Panc1 (cell line): ENCODE measurements at regions not wholly inside any gene's neighbourhood (a gene's known extent, or its start where the extent isn't known, plus 50 kb on each side); places are given as distances from the start of the nearest gene placed in this dataset.

ENCODE experiments used
- ATAC-seq: fragments of 200-7000 bp; cut with Tn5 transposase; 2 replicates; pipeline ENCODE4 v1.9.1; 2020; ENCODE audit warnings: mild to moderate bottlenecking, moderate library complexity
- BruUV-seq: library from RNA; stranded (reverse); fragments of 400-500 nt; replicated peaks from 2 replicates; lab custom pipeline; 2021; lab: Mats Ljungman, UMichigan
- CTCF ChIA-PET: fragments of 300-600 bp; sonication (Branson Sonifier 250); formaldehyde crosslinking; loops from one replicate; lab custom pipeline; 2022; ENCODE audit warnings: antibody characterized with exemption; lab: Charles Lee
- POLR2A ChIA-PET: fragments of 300-600 bp; sonication (Branson Sonifier 250); formaldehyde crosslinking; loops from one replicate; lab custom pipeline; 2022; ENCODE audit warnings: antibody characterized with exemption; lab: Charles Lee
- DNase-seq: peaks from one replicate; pipeline ENCODE4 v3.0.0-alpha.2; 2010; ENCODE audit warnings: low read depth, low spot score
- H3K27ac ChIP-seq: 2 replicates; pipeline ENCODE4 v1.5.1; 2011; ENCODE audit warnings: mild to moderate bottlenecking, low read length, inconsistent platforms
- H3K27me3 ChIP-seq: fragments of 200-500 bp; sonication (Bioruptor generic); 2 replicates; pipeline ENCODE4 v1.6.0; 2014; ENCODE audit warnings: low read length, inconsistent platforms; ENCODE audit not compliant: control insufficient read depth, insufficient read depth
- H3K36me3 ChIP-seq: fragments of 200-500 bp; sonication (Bioruptor generic); 2 replicates; pipeline ENCODE4 v1.5.1; 2014; ENCODE audit warnings: inconsistent platforms, mild to moderate bottlenecking, low read length, moderate library complexity; ENCODE audit not compliant: control insufficient read depth, insufficient read depth
- H3K4me1 ChIP-seq: 2 replicates; pipeline ENCODE4 v1.5.1; 2011; ENCODE audit warnings: inconsistent platforms, mild to moderate bottlenecking, low read length, moderate library complexity; ENCODE audit not compliant: control insufficient read depth, insufficient read depth
- H3K4me3 ChIP-seq, 2 experiments: 2 replicates each; pipeline ENCODE4 v1.5.1; 2011 to 2012; ENCODE audit warnings: low read depth in 2 of 2, low read length in 2 of 2, mild to moderate bottlenecking in 2 of 2, inconsistent platforms in 1 of 2, moderate library complexity in 1 of 2
- H3K9me3 ChIP-seq: fragments of 200-500 bp; sonication (Bioruptor generic); 2 replicates; pipeline ENCODE4 v1.5.1; 2014; ENCODE audit warnings: low read depth, mild to moderate bottlenecking, inconsistent platforms, low read length, moderate library complexity; ENCODE audit not compliant: control insufficient read depth, insufficient read depth
- POLR2AphosphoS5 ChIP-seq: IDR thresholded peaks from 2 replicates; pipeline ENCODE4 v1.6.1; 2012; ENCODE audit warnings: mild to moderate bottlenecking, low read depth, low read length, moderate library complexity
- SIN3A ChIP-seq: IDR thresholded peaks from 2 replicates; pipeline ENCODE4 v1.6.1; 2012; ENCODE audit warnings: low read depth, mild to moderate bottlenecking, low read length, moderate library complexity, borderline replicate concordance; ENCODE audit not compliant: insufficient read depth
- TCF7L2 ChIP-seq: IDR thresholded peaks from 2 replicates; pipeline ENCODE4 v1.6.1; 2011; ENCODE audit warnings: mild to moderate bottlenecking, low read depth, low read length, inconsistent platforms
- in situ Hi-C: cut with HindIII; loops from 2 replicates; pipeline ENCODE4 v1.10.0; 2016; ENCODE audit warnings: low sequenced_read_pairs, low pct_unique_long_range_greater_than_20kb
- intact Hi-C: fragments of 100-400 bp; cut with micrococcal nuclease; formaldehyde crosslinking; loops from one replicate; pipeline ENCODE4 v1.10.0; 2022; ENCODE audit not compliant: unreplicated experiment
- TF ChIP-seq, protein P1 (sequence below): fragments of 450-650 bp; IDR thresholded peaks from 2 replicates; pipeline ENCODE4 v1.5.1; 2017; ENCODE audit warnings: mild to moderate bottlenecking
- TF ChIP-seq, protein P2 (sequence below), 2 experiments: IDR thresholded peaks; 2 replicates each; pipeline ENCODE4 v1.6.1; 2011 to 2012; ENCODE audit warnings: low read depth in 2 of 2, control low read depth in 1 of 2, low read length in 1 of 2, mild to moderate bottlenecking in 1 of 2, moderate library complexity in 1 of 2; ENCODE audit not compliant: insufficient read depth in 1 of 2

DNA sequence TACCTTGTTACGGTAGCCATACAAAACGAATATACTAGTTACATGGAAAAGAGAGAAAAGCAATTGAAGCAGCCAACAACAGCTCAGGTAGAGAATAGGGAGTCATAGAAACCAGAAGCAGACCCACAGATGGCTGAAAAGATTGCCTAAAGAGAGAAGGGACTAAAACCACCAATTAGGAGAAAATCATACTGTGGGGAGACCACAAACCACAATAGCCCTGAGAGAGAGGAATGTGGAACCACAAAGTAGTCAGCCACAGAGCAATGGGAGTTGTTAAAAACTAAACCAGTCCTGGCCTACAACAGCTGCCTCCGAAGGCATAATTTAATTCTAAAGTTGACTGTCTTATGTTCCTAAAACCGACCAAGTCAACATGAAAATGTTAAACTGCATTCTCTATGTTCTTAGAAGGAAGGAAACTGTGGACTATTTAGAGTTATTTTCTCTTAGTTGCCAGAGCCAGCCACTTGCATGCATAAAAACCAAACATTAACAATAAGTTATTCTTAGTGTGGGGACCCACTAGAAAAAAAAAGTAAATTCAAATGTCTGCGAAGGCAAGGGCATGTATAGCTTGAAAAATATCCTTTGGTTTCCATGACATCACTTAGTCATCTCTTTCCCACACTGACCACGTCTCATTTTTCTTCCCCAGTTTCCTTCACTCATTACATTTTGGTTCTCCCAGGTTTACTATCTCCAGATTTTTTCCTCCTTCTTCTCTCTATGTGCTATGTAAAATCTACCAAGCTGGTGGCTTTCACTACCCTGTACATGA lies 398.1 kb downstream of the NOVA1 start:
- ChIA-PET CTCF (no interaction called here), POLR2A (no interaction called here)
- Histone ChIP-seq H3K9me3 (no peaks in the 10 kb centered on the region), H3K27me3 (no peaks in the 10 kb centered on the region), H3K27ac (no peak overlapping the region), H3K4me3 (no peak overlapping the region), H3K4me1 (no peaks in the 10 kb centered on the region), H3K36me3 (no peaks in the 10 kb centered on the region)
- TF ChIP-seq, protein P1, sequence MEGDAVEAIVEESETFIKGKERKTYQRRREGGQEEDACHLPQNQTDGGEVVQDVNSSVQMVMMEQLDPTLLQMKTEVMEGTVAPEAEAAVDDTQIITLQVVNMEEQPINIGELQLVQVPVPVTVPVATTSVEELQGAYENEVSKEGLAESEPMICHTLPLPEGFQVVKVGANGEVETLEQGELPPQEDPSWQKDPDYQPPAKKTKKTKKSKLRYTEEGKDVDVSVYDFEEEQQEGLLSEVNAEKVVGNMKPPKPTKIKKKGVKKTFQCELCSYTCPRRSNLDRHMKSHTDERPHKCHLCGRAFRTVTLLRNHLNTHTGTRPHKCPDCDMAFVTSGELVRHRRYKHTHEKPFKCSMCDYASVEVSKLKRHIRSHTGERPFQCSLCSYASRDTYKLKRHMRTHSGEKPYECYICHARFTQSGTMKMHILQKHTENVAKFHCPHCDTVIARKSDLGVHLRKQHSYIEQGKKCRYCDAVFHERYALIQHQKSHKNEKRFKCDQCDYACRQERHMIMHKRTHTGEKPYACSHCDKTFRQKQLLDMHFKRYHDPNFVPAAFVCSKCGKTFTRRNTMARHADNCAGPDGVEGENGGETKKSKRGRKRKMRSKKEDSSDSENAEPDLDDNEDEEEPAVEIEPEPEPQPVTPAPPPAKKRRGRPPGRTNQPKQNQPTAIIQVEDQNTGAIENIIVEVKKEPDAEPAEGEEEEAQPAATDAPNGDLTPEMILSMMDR: no peak
- TF ChIP-seq POLR2AphosphoS5 (no peak), TCF7L2 (no peak), SIN3A (no peak)
- TF ChIP-seq, protein P2, sequence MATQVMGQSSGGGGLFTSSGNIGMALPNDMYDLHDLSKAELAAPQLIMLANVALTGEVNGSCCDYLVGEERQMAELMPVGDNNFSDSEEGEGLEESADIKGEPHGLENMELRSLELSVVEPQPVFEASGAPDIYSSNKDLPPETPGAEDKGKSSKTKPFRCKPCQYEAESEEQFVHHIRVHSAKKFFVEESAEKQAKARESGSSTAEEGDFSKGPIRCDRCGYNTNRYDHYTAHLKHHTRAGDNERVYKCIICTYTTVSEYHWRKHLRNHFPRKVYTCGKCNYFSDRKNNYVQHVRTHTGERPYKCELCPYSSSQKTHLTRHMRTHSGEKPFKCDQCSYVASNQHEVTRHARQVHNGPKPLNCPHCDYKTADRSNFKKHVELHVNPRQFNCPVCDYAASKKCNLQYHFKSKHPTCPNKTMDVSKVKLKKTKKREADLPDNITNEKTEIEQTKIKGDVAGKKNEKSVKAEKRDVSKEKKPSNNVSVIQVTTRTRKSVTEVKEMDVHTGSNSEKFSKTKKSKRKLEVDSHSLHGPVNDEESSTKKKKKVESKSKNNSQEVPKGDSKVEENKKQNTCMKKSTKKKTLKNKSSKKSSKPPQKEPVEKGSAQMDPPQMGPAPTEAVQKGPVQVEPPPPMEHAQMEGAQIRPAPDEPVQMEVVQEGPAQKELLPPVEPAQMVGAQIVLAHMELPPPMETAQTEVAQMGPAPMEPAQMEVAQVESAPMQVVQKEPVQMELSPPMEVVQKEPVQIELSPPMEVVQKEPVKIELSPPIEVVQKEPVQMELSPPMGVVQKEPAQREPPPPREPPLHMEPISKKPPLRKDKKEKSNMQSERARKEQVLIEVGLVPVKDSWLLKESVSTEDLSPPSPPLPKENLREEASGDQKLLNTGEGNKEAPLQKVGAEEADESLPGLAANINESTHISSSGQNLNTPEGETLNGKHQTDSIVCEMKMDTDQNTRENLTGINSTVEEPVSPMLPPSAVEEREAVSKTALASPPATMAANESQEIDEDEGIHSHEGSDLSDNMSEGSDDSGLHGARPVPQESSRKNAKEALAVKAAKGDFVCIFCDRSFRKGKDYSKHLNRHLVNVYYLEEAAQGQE (IDR thresholded peaks at IDR 0.05; ENCODE audit: insufficient read depth in 1 of 2, low read depth in 2 of 2, low read length in 1 of 2): no peak
- BruUV-seq: no TSS peak
- in situ Hi-C loops: no loop called here
- no peak for ATAC-seq
- no peak for DNase-seq
- intact Hi-C loops: no loop called here

DNA sequence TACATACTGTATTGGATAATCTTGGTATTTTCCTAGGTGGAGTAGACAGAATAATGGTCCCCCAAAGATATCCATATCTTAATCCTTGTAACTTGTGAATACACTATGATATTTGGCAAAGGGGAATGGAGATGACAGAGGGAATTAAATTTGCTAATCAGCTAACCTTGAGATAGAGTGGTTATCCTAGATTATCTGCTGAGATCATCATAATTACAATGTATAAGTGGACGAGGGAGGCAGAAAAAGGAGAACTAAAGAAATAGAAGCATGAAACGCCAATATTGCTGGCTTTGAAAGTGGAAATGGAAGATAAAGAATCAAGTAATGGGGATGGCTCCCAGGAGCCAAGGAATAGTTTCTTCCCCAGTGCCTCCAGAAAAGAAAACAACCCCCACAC lies 398.7 kb downstream of the NOVA1 start:
- Histone ChIP-seq H3K9me3 (no peaks in the 10 kb centered on the region), H3K4me1 (no peaks in the 10 kb centered on the region), H3K4me3 (no peak overlapping the region), H3K27me3 (no peaks in the 10 kb centered on the region), H3K36me3 (no peaks in the 10 kb centered on the region), H3K27ac (no peak overlapping the region)
- BruUV-seq: no TSS peak
- ChIA-PET CTCF (no interaction called here), POLR2A (no interaction called here)
- in situ Hi-C loops: no loop called here
- ATAC-seq (no peak), DNase-seq (no peak)
- TF ChIP-seq, protein P2 (IDR thresholded peaks at IDR 0.05; ENCODE audit: insufficient read depth in 1 of 2, low read depth in 2 of 2, low read length in 1 of 2): no peak
- TF ChIP-seq POLR2AphosphoS5 (no peak), TCF7L2 (no peak), SIN3A (no peak)
- TF ChIP-seq, protein P1: no peak
- intact Hi-C loops: no loop called here
